ENCODE measurements at regions not wholly inside any gene's neighbourhood (a gene's known extent, or its start where the extent isn't known, plus 50 kb on each side); places are given as distances from the start of the nearest gene placed in this dataset.

GRCh38 chr1:87591492-87591891 is 262.8 kb downstream of the LMO4 start:
- TF ChIP-seq CTCF (IDR thresholded peaks at IDR 0.05) = no peak
- TF ChIP-seq POLR2A (IDR thresholded peaks at IDR 0.05) = no peak
